Loucy (cell line): ENCODE measurements at regions not wholly inside any gene's neighbourhood (a gene's known extent, or its start where the extent isn't known, plus 50 kb on each side); places are given as distances from the start of the nearest gene placed in this dataset.

Experiments
- H2AFZ ChIP-seq: fragments of 200-600 bp; sonication (generic); 2 replicates; pipeline ENCODE4 v1.6.0; 2016; ENCODE audit warnings: antibody characterized with exemption, mild to moderate bottlenecking, low read length, moderate library complexity
- H3F3A ChIP-seq: fragments of 200-600 bp; 2 replicates; pipeline ENCODE4 v1.6.0; 2016; ENCODE audit warnings: antibody characterized with exemption, low read depth, mild to moderate bottlenecking
- H3K27me3 ChIP-seq: fragments of 200-600 bp; sonication (generic); 2 replicates; pipeline ENCODE4 v1.6.1; 2014; ENCODE audit warnings: low read length, mild to moderate bottlenecking; ENCODE audit not compliant: insufficient read depth, poor library complexity, severe bottlenecking
- H3K36me3 ChIP-seq: fragments of 200-600 bp; sonication (generic); 2 replicates; pipeline ENCODE4 v1.6.1; 2016; ENCODE audit warnings: low read length; ENCODE audit not compliant: insufficient read depth
- H3K4me1 ChIP-seq: fragments of 200-600 bp; sonication (generic); 2 replicates; pipeline ENCODE4 v1.5.1; 2014; ENCODE audit warnings: low read length, mild to moderate bottlenecking; ENCODE audit not compliant: insufficient read depth, poor library complexity, severe bottlenecking
- H3K4me2 ChIP-seq: fragments of 200-600 bp; sonication (generic); 2 replicates; pipeline ENCODE4 v1.6.0; 2014; ENCODE audit warnings: antibody characterized with exemption, low read length, low read depth, mild to moderate bottlenecking; ENCODE audit not compliant: poor library complexity, severe bottlenecking
- H3K4me3 ChIP-seq: fragments of 200-600 bp; sonication (generic); 2 replicates; pipeline ENCODE4 v1.5.1; 2014; ENCODE audit warnings: low read length, mild to moderate bottlenecking, mixed read lengths; ENCODE audit not compliant: poor library complexity, severe bottlenecking
- H3K79me2 ChIP-seq: fragments of 200-600 bp; sonication (generic); 2 replicates; pipeline ENCODE4 v1.6.1; 2014; ENCODE audit warnings: low read length; ENCODE audit not compliant: insufficient read depth
- H3K9ac ChIP-seq: fragments of 200-600 bp; sonication (generic); 2 replicates; pipeline ENCODE4 v1.6.0; 2014; ENCODE audit warnings: mild to moderate bottlenecking, low read depth, low read length, moderate library complexity; ENCODE audit not compliant: poor library complexity, severe bottlenecking
- H3K9me2 ChIP-seq: fragments of 200-600 bp; sonication (generic); replicated peaks from 2 replicates; pipeline ENCODE4 v1.6.1; 2016; ENCODE audit warnings: low read depth, low read length, mixed read lengths
- H3K9me3 ChIP-seq: fragments of 200-600 bp; sonication (generic); 2 replicates; pipeline ENCODE4 v1.6.1; 2014; ENCODE audit warnings: mild to moderate bottlenecking, antibody characterized with exemption, low read length, low read depth; ENCODE audit not compliant: insufficient read depth
- H4K20me1 ChIP-seq: fragments of 200-600 bp; sonication (generic); 2 replicates; pipeline ENCODE4 v1.6.0; 2014; ENCODE audit warnings: antibody characterized with exemption, low read length, mild to moderate bottlenecking; ENCODE audit not compliant: insufficient read depth, poor library complexity, severe bottlenecking
- EZH2phosphoT487 ChIP-seq: fragments of 200-600 bp; IDR thresholded peaks from 2 replicates; pipeline ENCODE4 v1.6.1; 2018; ENCODE audit warnings: antibody characterized with exemption, mild to moderate bottlenecking, moderate library complexity, borderline replicate concordance
- TF ChIP-seq, protein P1 (sequence below): fragments of 200-600 bp; sonication (generic); conservative IDR thresholded peaks from 2 replicates; pipeline ENCODE4 v1.5.1; 2014; ENCODE audit warnings: mild to moderate bottlenecking, antibody characterized with exemption, low read length

DNA sequence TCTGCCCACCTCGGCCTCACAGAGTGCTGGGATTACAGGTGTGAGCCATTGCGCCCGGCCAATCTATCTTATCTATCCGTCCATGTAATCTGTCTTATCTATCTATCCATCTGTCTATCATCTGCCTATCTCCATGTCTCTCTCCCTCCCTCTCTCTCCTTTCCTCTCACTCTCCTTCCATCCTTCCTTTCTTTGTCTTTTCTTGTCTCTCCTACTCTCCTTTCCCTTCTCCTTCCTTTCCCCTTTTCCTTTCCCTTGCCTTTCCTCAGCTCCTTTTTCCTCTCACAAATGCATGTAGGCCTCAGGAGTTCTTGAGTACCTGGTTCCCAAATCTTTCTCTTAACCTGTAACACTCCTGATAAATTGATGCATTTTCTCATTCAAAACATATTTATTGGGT is 89.3 kb upstream of the WSCD2 start:
- Histone ChIP-seq H3K27me3 (no peaks in the 10 kb centered on the region), H3K79me2 (no peaks in the 10 kb centered on the region), H4K20me1 (no peaks in the 10 kb centered on the region), H3K4me1 (no peaks in the 10 kb centered on the region), H3K36me3 (no peaks in the 10 kb centered on the region), H3K9me3 (no peaks in the 10 kb centered on the region), H3K9ac (no peak overlapping the region), H3K9me2 (no peaks in the 10 kb centered on the region), H2AFZ (no peak overlapping the region), H3F3A (no peaks in the 10 kb centered on the region), H3K4me3 (no peak overlapping the region), H3K4me2 (no peak overlapping the region)
- TF ChIP-seq, protein P1, sequence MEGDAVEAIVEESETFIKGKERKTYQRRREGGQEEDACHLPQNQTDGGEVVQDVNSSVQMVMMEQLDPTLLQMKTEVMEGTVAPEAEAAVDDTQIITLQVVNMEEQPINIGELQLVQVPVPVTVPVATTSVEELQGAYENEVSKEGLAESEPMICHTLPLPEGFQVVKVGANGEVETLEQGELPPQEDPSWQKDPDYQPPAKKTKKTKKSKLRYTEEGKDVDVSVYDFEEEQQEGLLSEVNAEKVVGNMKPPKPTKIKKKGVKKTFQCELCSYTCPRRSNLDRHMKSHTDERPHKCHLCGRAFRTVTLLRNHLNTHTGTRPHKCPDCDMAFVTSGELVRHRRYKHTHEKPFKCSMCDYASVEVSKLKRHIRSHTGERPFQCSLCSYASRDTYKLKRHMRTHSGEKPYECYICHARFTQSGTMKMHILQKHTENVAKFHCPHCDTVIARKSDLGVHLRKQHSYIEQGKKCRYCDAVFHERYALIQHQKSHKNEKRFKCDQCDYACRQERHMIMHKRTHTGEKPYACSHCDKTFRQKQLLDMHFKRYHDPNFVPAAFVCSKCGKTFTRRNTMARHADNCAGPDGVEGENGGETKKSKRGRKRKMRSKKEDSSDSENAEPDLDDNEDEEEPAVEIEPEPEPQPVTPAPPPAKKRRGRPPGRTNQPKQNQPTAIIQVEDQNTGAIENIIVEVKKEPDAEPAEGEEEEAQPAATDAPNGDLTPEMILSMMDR = no peak
- TF ChIP-seq EZH2phosphoT487 = no peak

DNA sequence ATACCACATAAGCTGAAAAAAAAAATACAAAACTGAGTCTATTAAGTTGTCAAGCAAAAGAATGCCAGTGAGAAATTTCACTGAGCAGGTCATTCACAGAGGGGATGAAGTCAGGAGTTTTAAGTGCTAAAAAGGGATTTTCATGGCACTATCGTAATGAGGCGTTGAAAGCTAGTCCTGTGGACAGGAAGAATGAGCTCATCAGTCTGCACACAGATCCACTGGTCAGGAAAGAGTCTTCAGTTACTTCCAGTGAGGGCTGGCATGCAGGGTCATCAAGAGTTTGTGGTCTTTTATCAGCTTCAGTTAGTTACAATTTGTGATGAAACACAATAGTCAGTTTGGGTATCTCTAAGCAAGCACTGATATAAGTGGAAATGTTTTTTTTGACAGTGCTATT is 88.1 kb upstream of the WSCD2 start:
- H3K79me2 ChIP-seq = no peaks in the 10 kb centered on the region
- H3K4me3 ChIP-seq = no peak overlapping the region
- TF ChIP-seq EZH2phosphoT487 = no peak
- TF ChIP-seq, protein P1 = no peak
- no peaks in the 10 kb centered on the region for H3F3A ChIP-seq
- H3K36me3 ChIP-seq = no peaks in the 10 kb centered on the region
- H3K4me1 ChIP-seq = no peaks in the 10 kb centered on the region
- no peak overlapping the region for H2AFZ ChIP-seq
- no peak overlapping the region for H3K4me2 ChIP-seq
- no peaks in the 10 kb centered on the region for H3K27me3 ChIP-seq
- H3K9ac ChIP-seq = no peak overlapping the region
- H4K20me1 ChIP-seq = no peaks in the 10 kb centered on the region
- no peaks in the 10 kb centered on the region for H3K9me3 ChIP-seq
- no peaks in the 10 kb centered on the region for H3K9me2 ChIP-seq

DNA sequence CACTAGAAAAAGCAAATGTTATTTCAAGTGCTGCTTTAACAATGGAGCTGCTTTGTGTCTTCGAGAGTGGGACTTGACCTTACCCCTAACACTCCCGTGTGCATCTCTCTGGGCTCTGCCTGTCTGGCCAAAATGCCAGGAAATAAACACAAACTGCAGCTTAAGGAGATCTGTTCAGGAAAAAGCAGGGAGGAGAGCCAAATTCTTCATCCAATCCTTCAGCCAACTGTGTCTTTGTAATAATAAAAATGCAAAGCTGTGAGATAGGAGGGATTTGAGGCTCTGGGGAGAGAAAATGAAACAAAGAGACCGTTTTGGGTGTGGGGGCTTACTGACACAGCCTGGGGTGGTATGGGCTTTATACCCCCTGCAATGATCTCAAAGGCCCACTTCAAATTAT is 85.8 kb upstream of the WSCD2 start:
- Histone ChIP-seq H3K9me2 (no peaks in the 10 kb centered on the region), H3K4me3 (no peak overlapping the region), H3K4me2 (no peak overlapping the region), H3K36me3 (no peaks in the 10 kb centered on the region), H3F3A (no peaks in the 10 kb centered on the region), H3K4me1 (no peaks in the 10 kb centered on the region), H2AFZ (no peak overlapping the region), H3K27me3 (no peaks in the 10 kb centered on the region), H3K9me3 (no peaks in the 10 kb centered on the region), H3K9ac (no peak overlapping the region), H4K20me1 (no peaks in the 10 kb centered on the region), H3K79me2 (no peaks in the 10 kb centered on the region)
- no peak for TF ChIP-seq EZH2phosphoT487
- TF ChIP-seq, protein P1 = no peak
